ENCODE measurements at regions not wholly inside any gene's neighbourhood (a gene's known extent, or its start where the extent isn't known, plus 50 kb on each side); places are given as distances from the start of the nearest gene placed in this dataset.

DNA sequence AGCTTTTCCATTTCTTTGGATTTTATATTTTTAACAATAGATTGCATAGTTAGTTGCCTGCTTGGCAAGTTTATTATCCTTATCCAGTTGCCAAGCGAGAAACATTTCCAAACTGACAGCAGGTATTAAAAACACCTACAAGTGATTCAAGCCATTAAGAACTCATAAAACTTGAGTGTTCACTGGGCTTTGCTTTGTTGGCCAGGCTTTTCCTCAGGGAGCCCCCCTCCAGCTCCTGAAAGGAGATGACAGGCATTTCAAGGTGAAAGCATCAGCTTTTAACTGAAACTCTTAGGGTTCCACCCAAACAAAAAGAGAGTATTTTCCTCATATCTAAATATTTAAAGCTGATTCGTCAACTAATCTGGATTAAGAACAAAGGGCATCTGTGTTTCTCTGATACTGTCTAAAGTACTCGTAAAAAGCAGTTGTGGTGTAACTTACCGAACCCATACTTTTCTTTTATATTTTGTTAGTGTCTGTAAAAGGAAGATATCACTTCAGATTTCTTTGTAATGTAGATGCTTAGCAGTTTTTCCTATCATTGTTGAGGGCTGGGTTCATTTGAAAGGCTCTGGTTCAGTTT lies 363.4 kb downstream of the OTOL1 start:
- Histone ChIP-seq H3K27ac (no peak overlapping the region), H3K27me3 (no peaks in the 10 kb centered on the region), H3K9me3 (no peaks in the 10 kb centered on the region), H3K36me3 (replicated peaks in 1 of 2; ENCODE audit: insufficient read depth in 1 of 2, low read depth in 2 of 2) (no peaks in the 10 kb centered on the region), H3K4me3 (no peak overlapping the region), H3K4me1 (no peaks in the 10 kb centered on the region)
- intact Hi-C loops (cut with DNase I) = no loop called here
- WGBS, 2 donors = 31 to 33% methylated on average over 4 of the region's 4 CpGs
- DNase-seq = no peak
- TF ChIP-seq POLR2A (IDR thresholded peaks at IDR 0.05) = no peak
- TF ChIP-seq, protein P1, sequence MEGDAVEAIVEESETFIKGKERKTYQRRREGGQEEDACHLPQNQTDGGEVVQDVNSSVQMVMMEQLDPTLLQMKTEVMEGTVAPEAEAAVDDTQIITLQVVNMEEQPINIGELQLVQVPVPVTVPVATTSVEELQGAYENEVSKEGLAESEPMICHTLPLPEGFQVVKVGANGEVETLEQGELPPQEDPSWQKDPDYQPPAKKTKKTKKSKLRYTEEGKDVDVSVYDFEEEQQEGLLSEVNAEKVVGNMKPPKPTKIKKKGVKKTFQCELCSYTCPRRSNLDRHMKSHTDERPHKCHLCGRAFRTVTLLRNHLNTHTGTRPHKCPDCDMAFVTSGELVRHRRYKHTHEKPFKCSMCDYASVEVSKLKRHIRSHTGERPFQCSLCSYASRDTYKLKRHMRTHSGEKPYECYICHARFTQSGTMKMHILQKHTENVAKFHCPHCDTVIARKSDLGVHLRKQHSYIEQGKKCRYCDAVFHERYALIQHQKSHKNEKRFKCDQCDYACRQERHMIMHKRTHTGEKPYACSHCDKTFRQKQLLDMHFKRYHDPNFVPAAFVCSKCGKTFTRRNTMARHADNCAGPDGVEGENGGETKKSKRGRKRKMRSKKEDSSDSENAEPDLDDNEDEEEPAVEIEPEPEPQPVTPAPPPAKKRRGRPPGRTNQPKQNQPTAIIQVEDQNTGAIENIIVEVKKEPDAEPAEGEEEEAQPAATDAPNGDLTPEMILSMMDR (IDR thresholded peaks at IDR 0.05) = no peak
- no peak for ATAC-seq

- intact Hi-C loops (cut with DNase I) = no loop called here
- ATAC-seq (no peak), DNase-seq (no peak)
- H3K27ac ChIP-seq = no peak overlapping the region
- no peak for TF ChIP-seq POLR2A (IDR thresholded peaks at IDR 0.05)
- TF ChIP-seq, protein P1 (IDR thresholded peaks at IDR 0.05) = no peak
- H3K4me3 ChIP-seq = no peak overlapping the region
- H3K27me3 ChIP-seq = no peaks in the 10 kb centered on the region
- H3K4me1 ChIP-seq = no peaks in the 10 kb centered on the region
- no peaks in the 10 kb centered on the region for H3K9me3 ChIP-seq
- H3K36me3 ChIP-seq (replicated peaks in 1 of 2; ENCODE audit: insufficient read depth in 1 of 2, low read depth in 2 of 2) = no peaks in the 10 kb centered on the region
- 41 to 71% methylated on average over 1 of the region's 1 CpG for WGBS, 2 donors
Observed at GRCh38 chr3:161863775-161864174, 367.2 kb downstream of the OTOL1 start.

- intact Hi-C loops (cut with DNase I) = no loop called here
- no peak for TF ChIP-seq POLR2A (IDR thresholded peaks at IDR 0.05)
Observed at GRCh38 chr3:161866176-161866575, 369.6 kb downstream of the OTOL1 start.

GRCh38 chr3:161875483-161875882 lies 378.9 kb downstream of the OTOL1 start:
- WGBS, 2 donors = 71 to 77% methylated on average over 1 of the region's 1 CpG
- intact Hi-C loops (cut with DNase I) = no loop called here
- Histone ChIP-seq H3K9me3 (no peaks in the 10 kb centered on the region), H3K4me1 (no peaks in the 10 kb centered on the region), H3K36me3 (replicated peaks in 1 of 2; ENCODE audit: insufficient read depth in 1 of 2, low read depth in 2 of 2) (no peaks in the 10 kb centered on the region), H3K27ac (no peak overlapping the region), H3K4me3 (no peak overlapping the region), H3K27me3 (no peaks in the 10 kb centered on the region)
- ATAC-seq = no peak
- no peak for DNase-seq
- TF ChIP-seq, protein P1 (IDR thresholded peaks at IDR 0.05) = no peak
- TF ChIP-seq POLR2A (IDR thresholded peaks at IDR 0.05) = no peak

More at GRCh38 chr3:161866176-161866575, 369.6 kb downstream of the OTOL1 start:
- H3K4me1 ChIP-seq = no peaks in the 10 kb centered on the region
- H3K27me3 ChIP-seq = no peaks in the 10 kb centered on the region
- H3K9me3 ChIP-seq = no peaks in the 10 kb centered on the region
- H3K4me3 ChIP-seq = no peak overlapping the region
- 43 to 44% methylated on average over 1 of the region's 1 CpG for WGBS, 2 donors
- H3K27ac ChIP-seq = no peak overlapping the region
- DNase-seq (no peak), ATAC-seq (no peak)
- H3K36me3 ChIP-seq (replicated peaks in 1 of 2; ENCODE audit: insufficient read depth in 1 of 2, low read depth in 2 of 2) = no peaks in the 10 kb centered on the region

- WGBS, 2 donors = 22 to 43% methylated on average over 1 of the region's 1 CpG
Observed at GRCh38 chr3:161879470-161879869, 382.9 kb downstream of the OTOL1 start.

More at GRCh38 chr3:161879470-161879869, 382.9 kb downstream of the OTOL1 start:
- H3K27me3 ChIP-seq = no peaks in the 10 kb centered on the region
- H3K4me1 ChIP-seq = no peaks in the 10 kb centered on the region
- peaks cover 0 to under 1% (median 0%) of the 10 kb centered on the region in 3 donors for H3K9me3 ChIP-seq
- ATAC-seq (no peak), DNase-seq (no peak)
- intact Hi-C loops (cut with DNase I) = no loop called here
- no peak overlapping the region for H3K27ac ChIP-seq
- H3K4me3 ChIP-seq = no peak overlapping the region
- TF ChIP-seq POLR2A (IDR thresholded peaks at IDR 0.05) = no peak
- TF ChIP-seq, protein P1 (IDR thresholded peaks at IDR 0.05) = no peak
- H3K36me3 ChIP-seq (replicated peaks in 1 of 2; ENCODE audit: insufficient read depth in 1 of 2, low read depth in 2 of 2) = no peaks in the 10 kb centered on the region

All from body of pancreas (tissue), 4 donors.